RWPE2 (cell line): ENCODE measurements at regions not wholly inside any gene's neighbourhood (a gene's known extent, or its start where the extent isn't known, plus 50 kb on each side); places are given as distances from the start of the nearest gene placed in this dataset.

ENCODE experiments used
- ATAC-seq: fragments of 200-7000 bp; cut with Tn5 transposase; 3 replicates; pipeline ENCODE4 v1.9.1; 2021; ENCODE audit warnings: low read depth
- DNase-seq: peaks from one replicate; pipeline ENCODE4 v3.0.0-alpha.2; 2020; ENCODE audit warnings: low spot score
- H3K27ac ChIP-seq: fragments of 450-650 bp; 2 replicates; pipeline ENCODE4 v1.5.1; 2017; ENCODE audit warnings: mild to moderate bottlenecking; ENCODE audit not compliant: poor library complexity, severe bottlenecking
- H3K27me3 ChIP-seq: fragments of 250-450 bp; sonication (Bioruptor Pico); 2 replicates; pipeline ENCODE4 v1.5.1; 2021; ENCODE audit warnings: mild to moderate bottlenecking, moderate library complexity; ENCODE audit not compliant: insufficient read depth, poor library complexity, severe bottlenecking
- H3K36me3 ChIP-seq: fragments of 250-450 bp; sonication (Bioruptor Pico); 2 replicates; pipeline ENCODE4 v1.5.1; 2020; ENCODE audit warnings: low read depth, mild to moderate bottlenecking, moderate library complexity
- H3K4me1 ChIP-seq: fragments of 250-450 bp; sonication (Bioruptor Pico); 2 replicates; pipeline ENCODE4 v1.5.1; 2021; ENCODE audit warnings: mild to moderate bottlenecking, moderate library complexity; ENCODE audit not compliant: insufficient read depth, poor library complexity, severe bottlenecking
- H3K4me3 ChIP-seq: fragments of 250-450 bp; sonication (Bioruptor Pico); 2 replicates; pipeline ENCODE4 v1.5.1; 2021; ENCODE audit warnings: mild to moderate bottlenecking, moderate library complexity; ENCODE audit not compliant: severe bottlenecking
- H3K9me3 ChIP-seq: fragments of 250-450 bp; sonication (Bioruptor Pico); 2 replicates; pipeline ENCODE4 v1.5.1; 2021; ENCODE audit warnings: mild to moderate bottlenecking, moderate library complexity; ENCODE audit not compliant: severe bottlenecking
- TF ChIP-seq, protein P1 (sequence below): fragments of 450-650 bp; IDR thresholded peaks from one replicate; pipeline ENCODE4 v1.5.1; 2017; ENCODE audit warnings: mild to moderate bottlenecking, moderate library complexity; ENCODE audit not compliant: poor library complexity, severe bottlenecking

DNA sequence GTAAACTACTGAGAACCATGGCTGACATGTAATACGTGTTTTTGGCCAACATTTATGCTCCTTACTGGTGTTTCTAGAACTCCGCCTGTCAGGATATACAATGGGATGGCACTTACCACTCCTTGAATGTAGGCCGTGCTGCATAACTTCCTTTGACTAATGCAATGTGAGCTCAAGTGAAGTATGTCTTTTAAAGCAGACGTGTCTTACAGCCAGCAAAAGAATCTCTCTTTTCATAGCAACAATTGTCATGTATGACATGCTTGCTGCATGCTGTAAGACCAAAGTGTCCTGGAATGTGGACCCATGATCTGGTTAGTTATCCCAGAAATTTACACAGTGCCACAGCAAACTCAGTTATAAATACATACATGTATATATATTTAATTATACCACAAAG is 1202.7 kb upstream of the PIK3C3 start:
- TF ChIP-seq, protein P1, sequence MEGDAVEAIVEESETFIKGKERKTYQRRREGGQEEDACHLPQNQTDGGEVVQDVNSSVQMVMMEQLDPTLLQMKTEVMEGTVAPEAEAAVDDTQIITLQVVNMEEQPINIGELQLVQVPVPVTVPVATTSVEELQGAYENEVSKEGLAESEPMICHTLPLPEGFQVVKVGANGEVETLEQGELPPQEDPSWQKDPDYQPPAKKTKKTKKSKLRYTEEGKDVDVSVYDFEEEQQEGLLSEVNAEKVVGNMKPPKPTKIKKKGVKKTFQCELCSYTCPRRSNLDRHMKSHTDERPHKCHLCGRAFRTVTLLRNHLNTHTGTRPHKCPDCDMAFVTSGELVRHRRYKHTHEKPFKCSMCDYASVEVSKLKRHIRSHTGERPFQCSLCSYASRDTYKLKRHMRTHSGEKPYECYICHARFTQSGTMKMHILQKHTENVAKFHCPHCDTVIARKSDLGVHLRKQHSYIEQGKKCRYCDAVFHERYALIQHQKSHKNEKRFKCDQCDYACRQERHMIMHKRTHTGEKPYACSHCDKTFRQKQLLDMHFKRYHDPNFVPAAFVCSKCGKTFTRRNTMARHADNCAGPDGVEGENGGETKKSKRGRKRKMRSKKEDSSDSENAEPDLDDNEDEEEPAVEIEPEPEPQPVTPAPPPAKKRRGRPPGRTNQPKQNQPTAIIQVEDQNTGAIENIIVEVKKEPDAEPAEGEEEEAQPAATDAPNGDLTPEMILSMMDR = no peak
- H3K4me1 ChIP-seq = no peaks in the 10 kb centered on the region
- H3K4me3 ChIP-seq = no peak overlapping the region
- no peaks in the 10 kb centered on the region for H3K27me3 ChIP-seq
- no peaks in the 10 kb centered on the region for H3K36me3 ChIP-seq
- no peak overlapping the region for H3K27ac ChIP-seq
- ATAC-seq = no peak
- no peaks in the 10 kb centered on the region for H3K9me3 ChIP-seq
- DNase-seq = no peak

DNA sequence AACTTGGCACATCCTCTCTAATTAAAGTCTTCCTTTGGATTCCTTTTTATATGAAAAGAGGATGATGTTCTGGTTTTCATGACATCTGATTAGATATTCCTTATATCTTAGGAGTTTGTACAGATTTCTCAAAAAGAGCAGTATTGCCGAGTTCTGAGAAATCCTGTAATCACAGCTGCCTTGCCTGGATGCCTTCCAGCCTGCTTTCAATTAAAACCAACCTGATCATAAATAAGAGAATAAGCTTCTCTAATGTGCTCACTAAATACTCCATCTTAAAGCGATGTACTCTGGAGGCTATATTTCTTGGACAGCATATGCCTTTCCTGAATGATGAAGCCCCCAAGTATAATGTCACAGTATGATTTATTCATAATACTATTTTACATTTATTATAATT is 1203.8 kb upstream of the PIK3C3 start:
- no peaks in the 10 kb centered on the region for H3K9me3 ChIP-seq
- DNase-seq (no peak), ATAC-seq (no peak)
- TF ChIP-seq, protein P1 = no peak
- no peaks in the 10 kb centered on the region for H3K4me1 ChIP-seq
- no peak overlapping the region for H3K4me3 ChIP-seq
- H3K27ac ChIP-seq = no peak overlapping the region
- H3K27me3 ChIP-seq = no peaks in the 10 kb centered on the region
- no peaks in the 10 kb centered on the region for H3K36me3 ChIP-seq

DNA sequence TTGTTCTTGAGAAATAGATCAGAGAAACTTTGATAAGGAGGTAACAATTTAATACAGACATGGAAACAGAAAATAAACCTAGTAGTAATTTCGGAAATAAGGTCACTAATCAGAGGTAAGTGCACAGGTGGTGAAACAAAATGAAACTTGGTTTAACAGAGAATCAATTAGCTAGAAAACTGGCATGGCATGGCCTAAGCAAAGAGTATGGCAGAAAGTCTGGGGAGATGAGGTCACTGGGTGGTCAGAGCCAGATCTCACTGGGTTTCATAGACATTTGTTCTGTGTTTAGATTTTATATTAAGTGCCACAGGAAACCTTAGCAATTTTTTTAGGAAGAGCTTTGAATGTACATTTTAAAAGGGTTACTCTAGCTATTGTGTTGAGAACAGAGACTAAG is 1216.0 kb upstream of the PIK3C3 start:
- H3K36me3 ChIP-seq = no peaks in the 10 kb centered on the region
- DNase-seq = no peak
- H3K27ac ChIP-seq = no peak overlapping the region
- TF ChIP-seq, protein P1 = no peak
- no peaks in the 10 kb centered on the region for H3K27me3 ChIP-seq
- H3K4me1 ChIP-seq = no peaks in the 10 kb centered on the region
- ATAC-seq = no peak
- H3K4me3 ChIP-seq = no peak overlapping the region
- no peaks in the 10 kb centered on the region for H3K9me3 ChIP-seq

DNA sequence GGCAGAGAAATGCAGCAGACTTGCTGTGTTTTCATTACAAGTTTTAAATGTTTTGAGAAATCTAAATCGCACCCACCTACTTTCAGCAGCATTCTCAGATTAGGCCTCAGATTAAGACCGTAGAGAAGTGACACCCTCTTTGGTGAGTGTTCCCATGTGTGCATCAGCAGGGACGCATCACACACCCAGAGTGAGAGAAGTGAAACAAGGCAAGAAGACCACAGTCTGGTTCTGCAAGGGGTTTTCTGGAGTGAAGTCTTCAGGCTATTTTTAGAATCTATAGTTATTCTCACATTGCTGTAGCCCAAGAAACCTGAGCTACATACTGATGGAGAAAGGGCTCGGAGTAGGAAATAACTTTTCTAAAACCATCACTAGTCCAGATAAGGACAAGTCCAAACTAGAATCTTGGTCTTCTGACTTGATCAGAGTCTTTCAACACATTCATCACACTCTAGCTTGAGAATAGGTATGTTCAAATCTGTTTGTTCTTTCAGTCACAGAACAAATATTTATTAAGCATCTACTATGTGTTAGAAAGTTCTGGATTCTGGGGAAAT is 1216.6 kb upstream of the PIK3C3 start:
- DNase-seq = no peak
- H3K36me3 ChIP-seq = no peaks in the 10 kb centered on the region
- H3K4me3 ChIP-seq = no peak overlapping the region
- no peaks in the 10 kb centered on the region for H3K9me3 ChIP-seq
- H3K27me3 ChIP-seq = no peaks in the 10 kb centered on the region
- H3K4me1 ChIP-seq = no peaks in the 10 kb centered on the region
- TF ChIP-seq, protein P1 = no peak
- no peak for ATAC-seq
- H3K27ac ChIP-seq = no peak overlapping the region

DNA sequence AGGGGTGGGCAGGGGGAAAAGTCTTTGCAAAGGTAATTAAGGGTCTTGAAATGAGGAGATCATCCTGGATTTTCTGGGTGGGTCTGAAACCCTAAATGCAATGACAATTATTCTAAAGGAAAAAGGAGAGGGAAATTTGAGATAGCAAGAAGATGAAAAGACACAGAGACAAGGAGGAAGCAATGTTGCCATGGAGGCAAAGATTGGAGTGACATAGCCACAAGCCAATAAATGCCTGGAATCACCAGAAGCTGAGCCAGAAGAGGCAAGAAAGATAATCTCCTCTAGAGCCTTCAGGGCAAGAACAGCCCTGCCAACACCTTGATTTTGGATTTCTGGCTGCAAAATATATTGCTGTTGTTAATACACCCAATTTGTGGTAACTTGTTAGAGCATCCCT is 1246.3 kb upstream of the PIK3C3 start:
- DNase-seq = no peak
- ATAC-seq = no peak
- TF ChIP-seq, protein P1 = no peak

More for the DNA sequence above, 1246.3 kb upstream of the PIK3C3 start:
- Histone ChIP-seq H3K27me3 (no peaks in the 10 kb centered on the region), H3K9me3 (peaks cover 1% of the 10 kb centered on the region), H3K27ac (no peak overlapping the region), H3K36me3 (no peaks in the 10 kb centered on the region), H3K4me3 (no peak overlapping the region), H3K4me1 (no peaks in the 10 kb centered on the region)
